Suprapubic skin (tissue), 4 donors: ENCODE measurements at regions not wholly inside any gene's neighbourhood (a gene's known extent, or its start where the extent isn't known, plus 50 kb on each side); places are given as distances from the start of the nearest gene placed in this dataset.

ENCODE experiments used
- EP300 ChIP-seq: sonication (generic); formaldehyde crosslinking; IDR thresholded peaks from one replicate; pipeline ENCODE4 v1.6.1; 2017; ENCODE audit warnings: antibody characterized with exemption
- POLR2AphosphoS5 ChIP-seq, 3 donors: sonication (generic); formaldehyde crosslinking; IDR thresholded peaks; one replicate each; pipeline ENCODE4 v1.6.1; 2017; ENCODE audit warnings: antibody characterized with exemption in 3 of 3
- TF ChIP-seq, protein P1 (sequence below), 2 donors: fragments of 200-600 bp in 1 of 2; fragments of 450-650 bp in 1 of 2; sonication (generic) in 1 of 2; IDR thresholded peaks; one replicate each; pipeline ENCODE4 v1.5.1; 2016 to 2019; ENCODE audit warnings: antibody characterized with exemption in 2 of 2, mild to moderate bottlenecking in 1 of 2, moderate library complexity in 1 of 2

DNA sequence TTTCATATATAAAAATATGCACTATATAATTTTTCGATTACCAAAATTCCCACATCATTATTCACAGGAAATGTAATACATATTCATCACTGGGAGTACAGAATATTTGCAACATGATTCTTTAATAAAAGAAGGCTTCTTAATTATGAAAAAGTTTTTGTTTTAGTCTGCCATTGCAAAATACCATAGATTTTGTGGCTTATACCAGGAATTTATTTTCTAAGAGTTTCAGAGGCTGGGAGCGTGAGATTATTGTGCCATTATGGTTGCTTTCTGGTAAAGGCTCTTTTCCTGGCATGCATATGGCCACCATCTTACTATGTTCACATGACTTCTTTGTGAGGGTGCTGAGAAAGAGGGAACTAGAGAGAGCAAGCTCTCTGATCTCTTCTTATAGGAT lies 306.9 kb upstream of the ADGRB3 start:
- TF ChIP-seq EP300 (no peak), POLR2AphosphoS5 (IDR thresholded peaks at IDR 0.05) (no peak)
- TF ChIP-seq, protein P1, sequence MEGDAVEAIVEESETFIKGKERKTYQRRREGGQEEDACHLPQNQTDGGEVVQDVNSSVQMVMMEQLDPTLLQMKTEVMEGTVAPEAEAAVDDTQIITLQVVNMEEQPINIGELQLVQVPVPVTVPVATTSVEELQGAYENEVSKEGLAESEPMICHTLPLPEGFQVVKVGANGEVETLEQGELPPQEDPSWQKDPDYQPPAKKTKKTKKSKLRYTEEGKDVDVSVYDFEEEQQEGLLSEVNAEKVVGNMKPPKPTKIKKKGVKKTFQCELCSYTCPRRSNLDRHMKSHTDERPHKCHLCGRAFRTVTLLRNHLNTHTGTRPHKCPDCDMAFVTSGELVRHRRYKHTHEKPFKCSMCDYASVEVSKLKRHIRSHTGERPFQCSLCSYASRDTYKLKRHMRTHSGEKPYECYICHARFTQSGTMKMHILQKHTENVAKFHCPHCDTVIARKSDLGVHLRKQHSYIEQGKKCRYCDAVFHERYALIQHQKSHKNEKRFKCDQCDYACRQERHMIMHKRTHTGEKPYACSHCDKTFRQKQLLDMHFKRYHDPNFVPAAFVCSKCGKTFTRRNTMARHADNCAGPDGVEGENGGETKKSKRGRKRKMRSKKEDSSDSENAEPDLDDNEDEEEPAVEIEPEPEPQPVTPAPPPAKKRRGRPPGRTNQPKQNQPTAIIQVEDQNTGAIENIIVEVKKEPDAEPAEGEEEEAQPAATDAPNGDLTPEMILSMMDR (IDR thresholded peaks at IDR 0.05), result no peak
